ENCODE measurements at regions not wholly inside any gene's neighbourhood (a gene's known extent, or its start where the extent isn't known, plus 50 kb on each side); places are given as distances from the start of the nearest gene placed in this dataset.
A peak's percentile ranks its signal among the peaks of the same experiment; 100 is the strongest.

GRCh38 chr3:163946785-163947184 lies 1131.5 kb downstream of the SI start:
- FAIRE-seq (no peak), DNase-seq (ENCODE audit: low read depth) (no peak)
- H3K36me3 ChIP-seq (ENCODE audit: control insufficient read depth, insufficient read depth, low read length), result no peaks in the 10 kb centered on the region
- H3K4me3 ChIP-seq (ENCODE audit: low read depth, low read length), result no peak overlapping the region
- TF ChIP-seq, protein P1, sequence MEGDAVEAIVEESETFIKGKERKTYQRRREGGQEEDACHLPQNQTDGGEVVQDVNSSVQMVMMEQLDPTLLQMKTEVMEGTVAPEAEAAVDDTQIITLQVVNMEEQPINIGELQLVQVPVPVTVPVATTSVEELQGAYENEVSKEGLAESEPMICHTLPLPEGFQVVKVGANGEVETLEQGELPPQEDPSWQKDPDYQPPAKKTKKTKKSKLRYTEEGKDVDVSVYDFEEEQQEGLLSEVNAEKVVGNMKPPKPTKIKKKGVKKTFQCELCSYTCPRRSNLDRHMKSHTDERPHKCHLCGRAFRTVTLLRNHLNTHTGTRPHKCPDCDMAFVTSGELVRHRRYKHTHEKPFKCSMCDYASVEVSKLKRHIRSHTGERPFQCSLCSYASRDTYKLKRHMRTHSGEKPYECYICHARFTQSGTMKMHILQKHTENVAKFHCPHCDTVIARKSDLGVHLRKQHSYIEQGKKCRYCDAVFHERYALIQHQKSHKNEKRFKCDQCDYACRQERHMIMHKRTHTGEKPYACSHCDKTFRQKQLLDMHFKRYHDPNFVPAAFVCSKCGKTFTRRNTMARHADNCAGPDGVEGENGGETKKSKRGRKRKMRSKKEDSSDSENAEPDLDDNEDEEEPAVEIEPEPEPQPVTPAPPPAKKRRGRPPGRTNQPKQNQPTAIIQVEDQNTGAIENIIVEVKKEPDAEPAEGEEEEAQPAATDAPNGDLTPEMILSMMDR (IDR thresholded peaks at IDR 0.05; ENCODE audit: insufficient read depth, low read length, severe bottlenecking), result no peak
- H3K27me3 ChIP-seq (ENCODE audit: control insufficient read depth, insufficient read depth, low read length), result no peaks in the 10 kb centered on the region

GRCh38 chr3:163943664-163944063 lies 1134.6 kb downstream of the SI start:
- Histone ChIP-seq H3K27me3 (ENCODE audit: control insufficient read depth, insufficient read depth, low read length) (no peaks in the 10 kb centered on the region), H3K4me3 (ENCODE audit: low read depth, low read length) (no peak overlapping the region), H3K36me3 (ENCODE audit: control insufficient read depth, insufficient read depth, low read length) (no peaks in the 10 kb centered on the region)
- TF ChIP-seq, protein P1 (IDR thresholded peaks at IDR 0.05; ENCODE audit: insufficient read depth, low read length, severe bottlenecking), result no peak
- FAIRE-seq (no peak), DNase-seq (ENCODE audit: low read depth) (no peak)

DNA sequence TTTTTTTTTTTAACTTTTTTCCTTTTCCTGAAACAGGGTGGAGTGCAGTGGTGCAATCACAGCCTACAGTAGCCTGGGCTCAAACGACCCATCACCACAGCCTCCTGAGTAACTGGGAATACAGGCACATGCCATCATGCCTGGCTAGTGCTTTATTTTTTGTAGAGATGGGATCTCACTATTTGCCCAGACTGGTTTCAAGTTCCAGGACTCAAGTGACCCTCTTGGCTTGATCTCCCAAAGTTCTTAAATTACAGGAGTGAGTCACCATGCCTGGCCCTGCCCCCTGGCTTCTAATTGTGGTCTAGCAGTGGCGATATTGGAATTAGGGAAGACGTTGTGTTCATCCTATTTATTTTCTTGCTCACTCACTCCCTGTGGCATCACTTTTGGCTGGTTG lies 1138.4 kb downstream of the SI start:
- Histone ChIP-seq H3K4me3 (ENCODE audit: low read depth, low read length) (no peak overlapping the region), H3K36me3 (ENCODE audit: control insufficient read depth, insufficient read depth, low read length) (no peaks in the 10 kb centered on the region), H3K27me3 (ENCODE audit: control insufficient read depth, insufficient read depth, low read length) (no peaks in the 10 kb centered on the region)
- FAIRE-seq (no peak), DNase-seq (ENCODE audit: low read depth) (peak; percentile 16)
- TF ChIP-seq, protein P1 (IDR thresholded peaks at IDR 0.05; ENCODE audit: insufficient read depth, low read length, severe bottlenecking), result no peak

DNA sequence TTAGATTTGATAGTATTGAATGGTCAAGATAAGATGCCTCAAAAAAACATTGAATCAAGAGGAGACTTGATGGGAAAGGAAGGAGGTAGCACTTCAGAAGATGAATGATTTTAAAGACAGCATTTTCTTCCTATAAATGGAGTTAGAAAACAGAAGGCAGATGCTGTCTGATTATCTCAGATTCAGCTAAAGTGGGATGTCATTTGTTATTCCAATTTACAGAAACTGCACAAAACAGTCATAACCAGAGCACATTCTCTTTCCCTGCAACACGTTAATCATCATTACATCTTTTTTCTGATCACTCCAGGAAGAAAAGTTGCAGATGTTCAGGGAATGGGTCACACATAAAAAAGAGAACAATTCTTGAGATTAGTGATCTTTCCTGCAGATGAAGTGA lies 1141.8 kb downstream of the SI start:
- DNase-seq (ENCODE audit: low read depth) (no peak), FAIRE-seq (no peak)

DNA sequence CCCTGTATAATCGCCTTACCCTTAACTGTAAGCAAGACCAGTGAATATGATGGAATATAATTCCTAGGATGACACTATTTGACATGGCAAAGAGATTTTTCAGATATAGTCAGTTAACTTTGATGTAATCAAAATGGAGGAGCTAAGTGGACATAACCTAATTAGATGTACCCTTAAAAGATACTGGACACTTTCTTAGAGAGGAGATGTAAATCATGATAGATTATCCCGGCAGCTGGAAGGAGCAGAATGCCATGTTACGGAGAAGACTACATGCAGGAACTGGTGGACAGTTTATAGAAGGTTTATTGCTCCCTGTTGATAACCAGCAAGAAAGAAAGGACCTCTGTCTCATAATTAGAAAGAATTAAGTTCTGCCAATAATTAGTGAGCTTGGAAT lies 1142.9 kb downstream of the SI start:
- Histone ChIP-seq H3K36me3 (ENCODE audit: control insufficient read depth, insufficient read depth, low read length) (no peaks in the 10 kb centered on the region), H3K4me3 (ENCODE audit: low read depth, low read length) (no peak overlapping the region), H3K27me3 (ENCODE audit: control insufficient read depth, insufficient read depth, low read length) (no peaks in the 10 kb centered on the region)
- TF ChIP-seq, protein P1 (IDR thresholded peaks at IDR 0.05; ENCODE audit: insufficient read depth, low read length, severe bottlenecking), result no peak
- DNase-seq (ENCODE audit: low read depth) (no peak), FAIRE-seq (no peak)

More for the DNA sequence above, 1141.8 kb downstream of the SI start:
- TF ChIP-seq, protein P1 (IDR thresholded peaks at IDR 0.05; ENCODE audit: insufficient read depth, low read length, severe bottlenecking), result no peak
- no peaks in the 10 kb centered on the region for H3K27me3 ChIP-seq (ENCODE audit: control insufficient read depth, insufficient read depth, low read length)
- H3K4me3 ChIP-seq (ENCODE audit: low read depth, low read length), result no peak overlapping the region
- H3K36me3 ChIP-seq (ENCODE audit: control insufficient read depth, insufficient read depth, low read length), result no peaks in the 10 kb centered on the region

- TF ChIP-seq, protein P1 (IDR thresholded peaks at IDR 0.05; ENCODE audit: insufficient read depth, low read length, severe bottlenecking), result no peak
- no peak overlapping the region for H3K4me3 ChIP-seq (ENCODE audit: low read depth, low read length)
- no peaks in the 10 kb centered on the region for H3K36me3 ChIP-seq (ENCODE audit: control insufficient read depth, insufficient read depth, low read length)
- FAIRE-seq (no peak), DNase-seq (ENCODE audit: low read depth) (peak; percentile 1)
- no peaks in the 10 kb centered on the region for H3K27me3 ChIP-seq (ENCODE audit: control insufficient read depth, insufficient read depth, low read length)
Observed at GRCh38 chr3:163929069-163929652, 1149.1 kb downstream of the SI start.
